Activated T-helper 1 cell treated with anti-CD3 and anti-CD28 coated beads, Interleukin-12 subunit alpha, Interleukin-12 subunit beta, Interleukin-2, Interleukin-4 antibody, amounts not matched to agents 30 ng/mL and 10 ng/mL and 1 ng/mL, durations not matched to agents 14 hours and 24 hours and 36 hours (primary cell): ENCODE measurements at regions not wholly inside any gene's neighbourhood (a gene's known extent, or its start where the extent isn't known, plus 50 kb on each side); places are given as distances from the start of the nearest gene placed in this dataset.
"Not testable (repeated sequence)": the region's sequence is repeated elsewhere in the genome, so short reads cannot be mapped to it uniquely, and the experiment has no call there.

Experiments
- DNase-seq: peaks from one replicate; pipeline ENCODE4 v3.0.0; 2021; ENCODE audit warnings: low spot score
- H3K27ac Mint-ChIP-seq: one replicate; pipeline ENCODE4 v1.8.0; 2021; ENCODE audit warnings: mild to moderate bottlenecking, mixed read lengths
- H3K27me3 Mint-ChIP-seq: one replicate; pipeline ENCODE4 v1.8.0; 2022; ENCODE audit warnings: mild to moderate bottlenecking, moderate library complexity, mixed read lengths; ENCODE audit not compliant: insufficient read depth
- H3K36me3 Mint-ChIP-seq: one replicate; pipeline ENCODE4 v1.8.0; 2021; ENCODE audit warnings: low read depth, mixed read lengths
- H3K4me1 Mint-ChIP-seq: one replicate; pipeline ENCODE4 v1.8.0; 2021; ENCODE audit warnings: low read depth, mixed read lengths
- H3K4me3 Mint-ChIP-seq: one replicate; pipeline ENCODE4 v1.8.0; 2021; ENCODE audit warnings: mild to moderate bottlenecking, moderate library complexity, mixed read lengths
- H3K9me3 Mint-ChIP-seq: one replicate; pipeline ENCODE4 v1.8.0; 2021; ENCODE audit warnings: mixed read lengths
- intact Hi-C: fragments of 100-400 bp; cut with micrococcal nuclease; formaldehyde crosslinking; loops from one replicate; pipeline ENCODE4 v1.15.1; 2024

GRCh38 chr4:111337186-111337876 is 714.5 kb upstream of the PITX2 start:
- not testable (repeated sequence) for H3K36me3 Mint-ChIP-seq, H3K4me1 Mint-ChIP-seq, DNase-seq, H3K27ac Mint-ChIP-seq, H3K27me3 Mint-ChIP-seq, H3K9me3 Mint-ChIP-seq, H3K4me3 Mint-ChIP-seq
- intact Hi-C loops: loop anchor here (10.0 kb wide), 1 partner anchor 557 kb away; no protein-coding TSS in a partner anchor

- intact Hi-C loops: no loop called here
- no peaks in the 10 kb centered on the region for H3K4me1 Mint-ChIP-seq
- H3K27ac Mint-ChIP-seq: no peak overlapping the region
- H3K36me3 Mint-ChIP-seq: no peaks in the 10 kb centered on the region
- H3K4me3 Mint-ChIP-seq: no peak overlapping the region
- no peaks in the 10 kb centered on the region for H3K9me3 Mint-ChIP-seq
- no peaks in the 10 kb centered on the region for H3K27me3 Mint-ChIP-seq
- no peak for DNase-seq
Observed at GRCh38 chr4:111359602-111360001, 736.7 kb upstream of the PITX2 start.

- no peak overlapping the region for H3K27ac Mint-ChIP-seq
- no peaks in the 10 kb centered on the region for H3K27me3 Mint-ChIP-seq
- no peak overlapping the region for H3K4me3 Mint-ChIP-seq
- no peaks in the 10 kb centered on the region for H3K36me3 Mint-ChIP-seq
- no peak for DNase-seq
- intact Hi-C loops: no loop called here
- no peaks in the 10 kb centered on the region for H3K4me1 Mint-ChIP-seq
- H3K9me3 Mint-ChIP-seq: no peaks in the 10 kb centered on the region
Observed at GRCh38 chr4:111360906-111361305, 738.0 kb upstream of the PITX2 start.

- Mint-ChIP-seq H3K36me3 (no peaks in the 10 kb centered on the region), H3K27me3 (no peaks in the 10 kb centered on the region), H3K4me1 (no peaks in the 10 kb centered on the region), H3K27ac (no peak overlapping the region), H3K9me3 (peaks cover 3% of the 10 kb centered on the region), H3K4me3 (no peak overlapping the region)
- DNase-seq: no peak
- intact Hi-C loops: no loop called here
Observed at GRCh38 chr4:111362941-111363361, 740.1 kb upstream of the PITX2 start.

- not testable (repeated sequence) for H3K36me3 Mint-ChIP-seq
Observed at GRCh38 chr4:111377880-111378279, 755.0 kb upstream of the PITX2 start.

GRCh38 chr4:111388561-111388960 is 756.7 kb upstream of the FAM241A start:
- no peaks in the 10 kb centered on the region for H3K36me3 Mint-ChIP-seq
- no peak overlapping the region for H3K4me3 Mint-ChIP-seq
- no peaks in the 10 kb centered on the region for H3K27me3 Mint-ChIP-seq

More at GRCh38 chr4:111377880-111378279, 755.0 kb upstream of the PITX2 start:
- H3K4me3 Mint-ChIP-seq, H3K27ac Mint-ChIP-seq, intact Hi-C loops, H3K4me1 Mint-ChIP-seq, DNase-seq, H3K27me3 Mint-ChIP-seq, H3K9me3 Mint-ChIP-seq: not testable (repeated sequence)

GRCh38 chr4:111391829-111392228 is 753.4 kb upstream of the FAM241A start:
- Mint-ChIP-seq H3K4me1 (no peaks in the 10 kb centered on the region), H3K27me3 (no peaks in the 10 kb centered on the region), H3K4me3 (no peak overlapping the region), H3K27ac (no peak overlapping the region), H3K36me3 (no peaks in the 10 kb centered on the region), H3K9me3 (no peaks in the 10 kb centered on the region)
- intact Hi-C loops: no loop called here
- no peak for DNase-seq

More at GRCh38 chr4:111388561-111388960, 756.7 kb upstream of the FAM241A start:
- H3K9me3 Mint-ChIP-seq: peaks cover 5% of the 10 kb centered on the region
- H3K27ac Mint-ChIP-seq: no peak overlapping the region
- H3K4me1 Mint-ChIP-seq: no peaks in the 10 kb centered on the region
- DNase-seq: no peak
- intact Hi-C loops: no loop called here

GRCh38 chr4:111393781-111394180 is 751.5 kb upstream of the FAM241A start:
- Mint-ChIP-seq H3K9me3 (no peaks in the 10 kb centered on the region), H3K27ac (no peak overlapping the region), H3K27me3 (no peaks in the 10 kb centered on the region), H3K36me3 (no peaks in the 10 kb centered on the region), H3K4me1 (no peaks in the 10 kb centered on the region), H3K4me3 (no peak overlapping the region)
- intact Hi-C loops: no loop called here
- no peak for DNase-seq

- Mint-ChIP-seq H3K9me3 (no peaks in the 10 kb centered on the region), H3K27me3 (no peaks in the 10 kb centered on the region), H3K4me1 (no peaks in the 10 kb centered on the region), H3K4me3 (no peak overlapping the region), H3K27ac (no peak overlapping the region), H3K36me3 (no peaks in the 10 kb centered on the region)
- intact Hi-C loops: no loop called here
- DNase-seq: no peak
Observed at GRCh38 chr4:111398906-111399330, 746.3 kb upstream of the FAM241A start.

GRCh38 chr4:111399623-111400022 is 745.6 kb upstream of the FAM241A start:
- no peaks in the 10 kb centered on the region for H3K36me3 Mint-ChIP-seq
- intact Hi-C loops: no loop called here
- H3K27me3 Mint-ChIP-seq: no peaks in the 10 kb centered on the region
- DNase-seq: no peak
- no peaks in the 10 kb centered on the region for H3K9me3 Mint-ChIP-seq
- H3K27ac Mint-ChIP-seq: no peak overlapping the region
- no peak overlapping the region for H3K4me3 Mint-ChIP-seq
- H3K4me1 Mint-ChIP-seq: no peaks in the 10 kb centered on the region

- intact Hi-C loops: no loop called here
- DNase-seq: no peak
- no peaks in the 10 kb centered on the region for H3K9me3 Mint-ChIP-seq
Observed at GRCh38 chr4:111400741-111401140, 744.5 kb upstream of the FAM241A start.

GRCh38 chr4:111404673-111405072 is 740.6 kb upstream of the FAM241A start:
- Mint-ChIP-seq H3K4me1 (no peaks in the 10 kb centered on the region), H3K27me3 (no peaks in the 10 kb centered on the region), H3K36me3 (no peaks in the 10 kb centered on the region), H3K9me3 (no peaks in the 10 kb centered on the region), H3K4me3 (no peak overlapping the region), H3K27ac (no peak overlapping the region)
- no peak for DNase-seq
- intact Hi-C loops: no loop called here

More at GRCh38 chr4:111400741-111401140, 744.5 kb upstream of the FAM241A start:
- Mint-ChIP-seq H3K4me3 (no peak overlapping the region), H3K36me3 (no peaks in the 10 kb centered on the region), H3K27ac (no peak overlapping the region), H3K27me3 (no peaks in the 10 kb centered on the region), H3K4me1 (no peaks in the 10 kb centered on the region)

- H3K9me3 Mint-ChIP-seq: no peaks in the 10 kb centered on the region
- intact Hi-C loops: no loop called here
- no peaks in the 10 kb centered on the region for H3K36me3 Mint-ChIP-seq
Observed at GRCh38 chr4:111405989-111406388, 739.3 kb upstream of the FAM241A start.

GRCh38 chr4:111410571-111410970 is 734.7 kb upstream of the FAM241A start:
- H3K27me3 Mint-ChIP-seq: no peaks in the 10 kb centered on the region
- H3K4me1 Mint-ChIP-seq: no peaks in the 10 kb centered on the region
- no peaks in the 10 kb centered on the region for H3K9me3 Mint-ChIP-seq
- no peaks in the 10 kb centered on the region for H3K36me3 Mint-ChIP-seq
- no peak overlapping the region for H3K4me3 Mint-ChIP-seq
- intact Hi-C loops: no loop called here
- DNase-seq: no peak
- no peak overlapping the region for H3K27ac Mint-ChIP-seq

More at GRCh38 chr4:111405989-111406388, 739.3 kb upstream of the FAM241A start:
- DNase-seq: no peak
- H3K4me3 Mint-ChIP-seq: no peak overlapping the region
- H3K27me3 Mint-ChIP-seq: no peaks in the 10 kb centered on the region
- no peak overlapping the region for H3K27ac Mint-ChIP-seq
- H3K4me1 Mint-ChIP-seq: no peaks in the 10 kb centered on the region
